Omental fat pad (tissue), 3 donors: ENCODE measurements at regions not wholly inside any gene's neighbourhood (a gene's known extent, or its start where the extent isn't known, plus 50 kb on each side); places are given as distances from the start of the nearest gene placed in this dataset.

ENCODE experiments used
- ATAC-seq: fragments of 150-250 bp; one replicate; pipeline ENCODE4 v1.9.1; 2016; ENCODE audit warnings: mild to moderate bottlenecking, moderate library complexity; ENCODE audit not compliant: low FRiP score
- DNase-seq: peaks from one replicate; pipeline ENCODE4 v3.0.0-alpha.2; 2019; ENCODE audit warnings: low spot score
- CTCF ChIP-seq, 3 donors: fragments of 450-650 bp; IDR thresholded peaks; one replicate each; pipeline ENCODE4 v1.5.1; 2016 to 2017; ENCODE audit warnings: antibody characterized with exemption in 3 of 3, mild to moderate bottlenecking in 3 of 3, moderate library complexity in 2 of 3

DNA sequence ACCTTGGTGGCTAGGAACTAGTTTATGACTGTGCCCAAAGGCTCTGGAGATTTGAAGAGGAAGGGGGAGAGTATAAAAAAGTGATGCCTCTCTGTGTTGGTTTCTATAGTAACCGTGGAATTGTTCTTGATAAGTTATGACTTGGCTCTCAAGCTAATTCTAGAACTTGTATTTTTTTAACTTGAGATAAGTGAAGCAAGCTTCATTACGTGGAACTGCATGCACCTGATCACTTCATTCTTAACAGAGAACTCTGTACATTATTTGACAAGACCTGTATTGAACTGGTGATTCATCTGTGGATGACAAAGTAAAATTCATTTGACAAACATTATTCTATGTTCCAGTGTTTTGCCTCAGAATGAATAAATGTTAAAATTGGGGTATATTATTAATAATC, 1452.2 kb downstream of the REEP3 start:
- no peak for TF ChIP-seq CTCF (IDR thresholded peaks at IDR 0.05)
- ATAC-seq (no peak), DNase-seq (no peak)

- TF ChIP-seq CTCF (IDR thresholded peaks at IDR 0.05), result no peak
- ATAC-seq (no peak), DNase-seq (no peak)
Measured at GRCh38 chr10:64976150-64976549, 1454.9 kb downstream of the REEP3 start.

- TF ChIP-seq CTCF (IDR thresholded peaks at IDR 0.05), result no peak
- no peak for ATAC-seq
- DNase-seq, result no peak
Measured at GRCh38 chr10:64977915-64978314, 1456.7 kb downstream of the REEP3 start.

DNA sequence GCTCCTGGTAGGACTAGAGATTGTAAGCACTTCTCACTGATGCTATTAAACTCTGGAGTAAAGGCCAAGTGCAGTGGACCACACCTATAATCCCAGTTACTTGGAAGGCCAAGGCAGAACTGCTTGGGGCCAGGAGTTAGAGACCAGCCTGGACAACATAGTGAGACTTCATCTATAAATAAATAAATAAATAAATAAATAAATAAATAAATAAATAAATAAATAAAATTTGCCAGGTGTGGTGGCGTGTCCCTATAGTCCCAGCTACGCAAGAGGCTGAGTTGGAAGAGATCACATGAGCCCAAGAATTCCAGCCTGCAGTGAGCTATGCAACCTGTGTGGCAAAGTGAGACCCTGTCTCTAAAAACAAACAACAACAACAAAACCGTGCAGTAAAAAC, 1475.7 kb downstream of the REEP3 start:
- ATAC-seq (no peak), DNase-seq (no peak)
- no peak for TF ChIP-seq CTCF (IDR thresholded peaks at IDR 0.05)

- ATAC-seq, result no peak
- DNase-seq, result no peak
- TF ChIP-seq CTCF (IDR thresholded peaks at IDR 0.05), result no peak
Measured at GRCh38 chr10:65010845-65011244, 1489.6 kb downstream of the REEP3 start.

GRCh38 chr10:65017523-65017922, 1496.3 kb downstream of the REEP3 start:
- no peak for TF ChIP-seq CTCF (IDR thresholded peaks at IDR 0.05)
- DNase-seq, result no peak
- no peak for ATAC-seq

DNA sequence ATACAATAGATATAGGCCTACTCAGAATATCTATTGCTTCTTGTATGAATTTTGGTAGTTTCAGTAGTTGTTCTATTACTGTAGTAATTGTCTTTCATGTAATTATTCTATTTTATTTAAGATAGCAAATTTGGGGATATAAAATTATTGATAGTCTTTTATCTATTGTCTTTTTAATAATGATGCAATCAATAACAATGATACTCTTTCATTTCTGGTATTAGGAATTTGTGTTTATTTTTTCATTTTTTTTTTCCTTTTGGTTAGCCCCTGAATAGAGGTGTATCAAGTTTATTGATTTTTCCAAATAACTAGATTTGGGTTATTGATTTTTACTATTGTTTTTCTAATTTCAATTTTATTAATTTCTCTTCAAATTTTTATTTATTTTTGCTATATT, 1503.7 kb downstream of the REEP3 start:
- no peak for TF ChIP-seq CTCF (IDR thresholded peaks at IDR 0.05)
- DNase-seq (no peak), ATAC-seq (no peak)
